ENCODE measurements at regions not wholly inside any gene's neighbourhood (a gene's known extent, or its start where the extent isn't known, plus 50 kb on each side); places are given as distances from the start of the nearest gene placed in this dataset.
"Not testable (repeated sequence)": the region's sequence is repeated elsewhere in the genome, so short reads cannot be mapped to it uniquely, and the experiment has no call there.

- not testable (repeated sequence) for ATAC-seq
These were observed 130.7 kb downstream of the UNC93B1 start for GRCh38 chr11:67873223-67873622.

- not testable (repeated sequence) for ATAC-seq
These were observed 132.7 kb downstream of the UNC93B1 start for GRCh38 chr11:67871168-67871567.

GRCh38 chr11:67862896-67863295, 141.0 kb downstream of the UNC93B1 start:
- ATAC-seq: not testable (repeated sequence)

- not testable (repeated sequence) for ATAC-seq
These were observed 144.3 kb downstream of the UNC93B1 start for GRCh38 chr11:67859513-67860161.

- not testable (repeated sequence) for ATAC-seq
These were observed 153.2 kb downstream of the UNC93B1 start for GRCh38 chr11:67850747-67851146.

- not testable (repeated sequence) for ATAC-seq
These were observed 154.1 kb downstream of the UNC93B1 start for GRCh38 chr11:67849766-67850165.

- ATAC-seq: not testable (repeated sequence)
These were observed 155.7 kb downstream of the UNC93B1 start for GRCh38 chr11:67847896-67848875.

- ATAC-seq: not testable (repeated sequence)
These were observed 157.6 kb downstream of the UNC93B1 start for GRCh38 chr11:67846303-67846702.

GRCh38 chr11:67845296-67845695, 158.6 kb downstream of the UNC93B1 start:
- not testable (repeated sequence) for ATAC-seq

- ATAC-seq: not testable (repeated sequence)
These were observed 163.3 kb downstream of the UNC93B1 start for GRCh38 chr11:67840599-67840998.

GRCh38 chr11:67830152-67830551, 155.7 kb upstream of the ALDH3B2 start:
- not testable (repeated sequence) for ATAC-seq

- not testable (repeated sequence) for ATAC-seq
These were observed 152.5 kb upstream of the ALDH3B2 start for GRCh38 chr11:67826951-67827296.

GRCh38 chr11:67826028-67826950, 151.9 kb upstream of the ALDH3B2 start:
- not testable (repeated sequence) for ATAC-seq

GRCh38 chr11:67824861-67825260, 150.4 kb upstream of the ALDH3B2 start:
- ATAC-seq: not testable (repeated sequence)

- ATAC-seq: no peak
These were observed 145.7 kb upstream of the ALDH3B2 start for GRCh38 chr11:67820081-67820480.

- not testable (repeated sequence) for ATAC-seq
These were observed 143.1 kb upstream of the ALDH3B2 start for GRCh38 chr11:67817558-67817957.

GRCh38 chr11:67809301-67809700, 134.9 kb upstream of the ALDH3B2 start:
- ATAC-seq: not testable (repeated sequence)

- not testable (repeated sequence) for ATAC-seq
These were observed 133.5 kb upstream of the ALDH3B2 start for GRCh38 chr11:67807896-67808295.

GRCh38 chr11:67806728-67807235, 132.4 kb upstream of the ALDH3B2 start:
- ATAC-seq: not testable (repeated sequence)

GRCh38 chr11:67806183-67806582, 131.8 kb upstream of the ALDH3B2 start:
- not testable (repeated sequence) for ATAC-seq

GRCh38 chr11:67805253-67806126, 131.1 kb upstream of the ALDH3B2 start:
- peak; percentile 100 for ATAC-seq

All from esophagus mucosa (tissue), 1 donor.